Liver (tissue), 8 donors: ENCODE measurements at regions not wholly inside any gene's neighbourhood (a gene's known extent, or its start where the extent isn't known, plus 50 kb on each side); places are given as distances from the start of the nearest gene placed in this dataset.

Experiments used
- DNase-seq: peaks from one replicate; pipeline ENCODE4 v3.0.0-alpha.2; 2017; ENCODE audit warnings: low spot score
- H3K27ac ChIP-seq, 2 donors: one replicate each; pipeline ENCODE4 v1.7.0; 2013; ENCODE audit warnings: inconsistent platforms in 2 of 2, low read length in 2 of 2, control low read depth in 1 of 2, low read depth in 1 of 2, mild to moderate bottlenecking in 1 of 2
- H3K27me3 ChIP-seq, 4 donors: one replicate each; pipeline versions ENCODE4 v1.6.1 to v1.7.0; 2013; ENCODE audit warnings: low read length in 3 of 4, inconsistent platforms in 1 of 4, mild to moderate bottlenecking in 1 of 4, moderate library complexity in 1 of 4; ENCODE audit not compliant: control insufficient read depth in 4 of 4, insufficient read depth in 4 of 4
- H3K36me3 ChIP-seq, 4 donors: one replicate each; pipeline versions ENCODE4 v1.6.1 to v1.7.0; 2013; ENCODE audit warnings: low read length in 3 of 4, mild to moderate bottlenecking in 3 of 4, low read depth in 1 of 4, moderate library complexity in 1 of 4; ENCODE audit not compliant: control insufficient read depth in 4 of 4, insufficient read depth in 3 of 4
- H3K4me1 ChIP-seq, 4 donors: one replicate each; pipeline versions ENCODE4 v1.6.1 to v1.7.0; 2013; ENCODE audit warnings: low read length in 3 of 4, mild to moderate bottlenecking in 3 of 4, moderate library complexity in 1 of 4; ENCODE audit not compliant: control insufficient read depth in 4 of 4, insufficient read depth in 4 of 4
- H3K4me3 ChIP-seq, 3 donors: one replicate each; pipeline versions ENCODE4 v1.6.1 to v1.7.0; 2013; ENCODE audit warnings: low read length in 3 of 3, control low read depth in 1 of 3, low read depth in 1 of 3, mild to moderate bottlenecking in 1 of 3
- H3K9ac ChIP-seq, 2 donors: one replicate each; pipeline ENCODE4 v1.7.0; 2013; ENCODE audit warnings: low read length in 2 of 2, mild to moderate bottlenecking in 2 of 2, moderate library complexity in 2 of 2, control low read depth in 1 of 2, low read depth in 1 of 2
- H3K9me3 ChIP-seq, 4 donors: one replicate each; pipeline versions ENCODE4 v1.6.1 to v1.7.0; 2013; ENCODE audit warnings: low read length in 3 of 4; ENCODE audit not compliant: control insufficient read depth in 4 of 4
- EGR1 ChIP-seq, 2 donors: IDR thresholded peaks; 2 replicates each; pipeline ENCODE4 v1.6.1; 2016 to 2018; ENCODE audit warnings: antibody characterized with exemption in 2 of 2, low read depth in 2 of 2
- FOXA1 ChIP-seq: IDR thresholded peaks from 2 replicates; pipeline ENCODE4 v1.6.1; 2016; ENCODE audit warnings: antibody characterized with exemption
- GABPA ChIP-seq, 2 donors: IDR thresholded peaks in 1 of 2; conservative IDR thresholded peaks in 1 of 2; 2 replicates each; pipeline ENCODE4 v1.6.1; 2016; ENCODE audit warnings: antibody characterized with exemption in 2 of 2, mild to moderate bottlenecking in 1 of 2, moderate library complexity in 1 of 2
- HNF4A ChIP-seq, 2 donors: conservative IDR thresholded peaks; 2 replicates each; pipeline ENCODE4 v1.6.1; 2016; ENCODE audit warnings: antibody characterized with exemption in 2 of 2, mild to moderate bottlenecking in 2 of 2
- HNF4G ChIP-seq: IDR thresholded peaks from 2 replicates; pipeline ENCODE4 v1.6.1; 2016; ENCODE audit warnings: antibody characterized with exemption
- NR2F2 ChIP-seq: IDR thresholded peaks from 2 replicates; pipeline ENCODE4 v1.6.1; 2016; ENCODE audit warnings: antibody characterized with exemption
- RAD21 ChIP-seq, 2 donors: IDR thresholded peaks; 2 replicates each; pipeline ENCODE4 v1.6.1; 2016; ENCODE audit warnings: antibody characterized with exemption in 2 of 2, mild to moderate bottlenecking in 2 of 2
- RXRA ChIP-seq, 2 donors: IDR thresholded peaks; 2 replicates each; pipeline ENCODE4 v1.6.1; 2017 to 2018; ENCODE audit warnings: antibody characterized with exemption in 2 of 2, mild to moderate bottlenecking in 1 of 2
- SP1 ChIP-seq: IDR thresholded peaks from 2 replicates; pipeline ENCODE4 v1.6.1; 2018; ENCODE audit warnings: antibody characterized with exemption, mild to moderate bottlenecking
- TAF1 ChIP-seq: conservative IDR thresholded peaks from 2 replicates; pipeline ENCODE4 v1.6.1; 2016; ENCODE audit warnings: antibody characterized with exemption, mild to moderate bottlenecking
- YY1 ChIP-seq: IDR thresholded peaks from 2 replicates; pipeline ENCODE4 v1.6.1; 2016; ENCODE audit warnings: antibody characterized with exemption, mild to moderate bottlenecking
- WGBS: extraction: QIAGEN DNeasy Blood & Tissue Kit; methylation state at CpG from one replicate; pipeline ENCODE4 v1.1.7; 2013; 5-methylcytosine and 5-hydroxymethylcytosine counted together
- TF ChIP-seq, protein P1 (sequence below): IDR thresholded peaks from 2 replicates; pipeline ENCODE4 v1.6.1; 2016; ENCODE audit warnings: antibody characterized with exemption
- TF ChIP-seq, protein P2 (sequence below): IDR thresholded peaks from 2 replicates; pipeline ENCODE4 v1.6.1; 2016; ENCODE audit warnings: antibody characterized with exemption, mild to moderate bottlenecking
- TF ChIP-seq, protein P3 (sequence below): IDR thresholded peaks from 2 replicates; pipeline ENCODE4 v1.6.1; 2016; ENCODE audit warnings: antibody characterized with exemption
- TF ChIP-seq, protein P4 (sequence below): fragments of 150-350 bp; IDR thresholded peaks from 2 replicates; pipeline ENCODE4 v1.5.1; 2017; ENCODE audit warnings: improper control_type of control experiment, low read depth, low read length; ENCODE audit not compliant: missing input control
- donor health status: healthy.
- donor health status: healthy.
- donor health status: healthy.
- donor health status: healthy.
- donor health status: healthy.

DNA sequence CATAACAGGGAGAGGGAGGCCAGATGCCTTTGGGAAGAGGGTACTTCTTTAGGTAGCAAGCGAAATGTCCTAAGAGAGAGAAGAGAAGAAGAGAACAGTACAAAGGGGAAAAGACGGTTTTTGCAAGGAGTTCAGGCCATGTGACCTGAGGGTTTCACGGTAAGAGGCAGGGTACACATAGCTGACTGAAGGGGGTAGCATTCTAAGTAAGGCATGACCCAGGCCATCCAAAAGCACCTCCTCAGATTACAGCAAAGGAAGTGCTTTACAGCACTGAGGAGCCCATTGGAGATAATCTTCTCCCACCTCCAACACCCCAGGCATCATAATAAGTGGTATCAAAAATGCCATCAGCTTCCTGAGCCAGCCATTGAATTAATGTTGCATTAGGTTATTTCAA is 258.2 kb upstream of the NPY start:
- TF ChIP-seq HNF4A (conservative IDR thresholded peaks at IDR 0.05) (no peak), EGR1 (IDR thresholded peaks at IDR 0.05; ENCODE audit: low read depth in 2 of 2) (no peak), YY1 (no peak), SP1 (no peak), GABPA (IDR thresholded peaks at IDR 0.05 in 1 of 2, conservative IDR thresholded peaks at IDR 0.05 in 1 of 2) (no peak), RAD21 (IDR thresholded peaks at IDR 0.05) (no peak)
- TF ChIP-seq, protein P1, sequence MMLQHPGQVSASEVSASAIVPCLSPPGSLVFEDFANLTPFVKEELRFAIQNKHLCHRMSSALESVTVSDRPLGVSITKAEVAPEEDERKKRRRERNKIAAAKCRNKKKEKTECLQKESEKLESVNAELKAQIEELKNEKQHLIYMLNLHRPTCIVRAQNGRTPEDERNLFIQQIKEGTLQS = no peak
- TF ChIP-seq, protein P2, sequence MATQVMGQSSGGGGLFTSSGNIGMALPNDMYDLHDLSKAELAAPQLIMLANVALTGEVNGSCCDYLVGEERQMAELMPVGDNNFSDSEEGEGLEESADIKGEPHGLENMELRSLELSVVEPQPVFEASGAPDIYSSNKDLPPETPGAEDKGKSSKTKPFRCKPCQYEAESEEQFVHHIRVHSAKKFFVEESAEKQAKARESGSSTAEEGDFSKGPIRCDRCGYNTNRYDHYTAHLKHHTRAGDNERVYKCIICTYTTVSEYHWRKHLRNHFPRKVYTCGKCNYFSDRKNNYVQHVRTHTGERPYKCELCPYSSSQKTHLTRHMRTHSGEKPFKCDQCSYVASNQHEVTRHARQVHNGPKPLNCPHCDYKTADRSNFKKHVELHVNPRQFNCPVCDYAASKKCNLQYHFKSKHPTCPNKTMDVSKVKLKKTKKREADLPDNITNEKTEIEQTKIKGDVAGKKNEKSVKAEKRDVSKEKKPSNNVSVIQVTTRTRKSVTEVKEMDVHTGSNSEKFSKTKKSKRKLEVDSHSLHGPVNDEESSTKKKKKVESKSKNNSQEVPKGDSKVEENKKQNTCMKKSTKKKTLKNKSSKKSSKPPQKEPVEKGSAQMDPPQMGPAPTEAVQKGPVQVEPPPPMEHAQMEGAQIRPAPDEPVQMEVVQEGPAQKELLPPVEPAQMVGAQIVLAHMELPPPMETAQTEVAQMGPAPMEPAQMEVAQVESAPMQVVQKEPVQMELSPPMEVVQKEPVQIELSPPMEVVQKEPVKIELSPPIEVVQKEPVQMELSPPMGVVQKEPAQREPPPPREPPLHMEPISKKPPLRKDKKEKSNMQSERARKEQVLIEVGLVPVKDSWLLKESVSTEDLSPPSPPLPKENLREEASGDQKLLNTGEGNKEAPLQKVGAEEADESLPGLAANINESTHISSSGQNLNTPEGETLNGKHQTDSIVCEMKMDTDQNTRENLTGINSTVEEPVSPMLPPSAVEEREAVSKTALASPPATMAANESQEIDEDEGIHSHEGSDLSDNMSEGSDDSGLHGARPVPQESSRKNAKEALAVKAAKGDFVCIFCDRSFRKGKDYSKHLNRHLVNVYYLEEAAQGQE = no peak
- TF ChIP-seq, protein P3, sequence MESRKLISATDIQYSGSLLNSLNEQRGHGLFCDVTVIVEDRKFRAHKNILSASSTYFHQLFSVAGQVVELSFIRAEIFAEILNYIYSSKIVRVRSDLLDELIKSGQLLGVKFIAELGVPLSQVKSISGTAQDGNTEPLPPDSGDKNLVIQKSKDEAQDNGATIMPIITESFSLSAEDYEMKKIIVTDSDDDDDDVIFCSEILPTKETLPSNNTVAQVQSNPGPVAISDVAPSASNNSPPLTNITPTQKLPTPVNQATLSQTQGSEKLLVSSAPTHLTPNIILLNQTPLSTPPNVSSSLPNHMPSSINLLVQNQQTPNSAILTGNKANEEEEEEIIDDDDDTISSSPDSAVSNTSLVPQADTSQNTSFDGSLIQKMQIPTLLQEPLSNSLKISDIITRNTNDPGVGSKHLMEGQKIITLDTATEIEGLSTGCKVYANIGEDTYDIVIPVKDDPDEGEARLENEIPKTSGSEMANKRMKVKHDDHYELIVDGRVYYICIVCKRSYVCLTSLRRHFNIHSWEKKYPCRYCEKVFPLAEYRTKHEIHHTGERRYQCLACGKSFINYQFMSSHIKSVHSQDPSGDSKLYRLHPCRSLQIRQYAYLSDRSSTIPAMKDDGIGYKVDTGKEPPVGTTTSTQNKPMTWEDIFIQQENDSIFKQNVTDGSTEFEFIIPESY = no peak
- DNase-seq = no peak
- Histone ChIP-seq H3K27me3 (peaks cover 0 to 4% (median 0%) of the 10 kb centered on the region in 4 donors), H3K4me1 (no peaks in the 10 kb centered on the region), H3K36me3 (no peaks in the 10 kb centered on the region), H3K9me3 (no peaks in the 10 kb centered on the region), H3K4me3 (no peak overlapping the region), H3K9ac (no peak overlapping the region), H3K27ac (no peak overlapping the region)
- 91% methylated on average over 3 of the region's 3 CpGs for WGBS

DNA sequence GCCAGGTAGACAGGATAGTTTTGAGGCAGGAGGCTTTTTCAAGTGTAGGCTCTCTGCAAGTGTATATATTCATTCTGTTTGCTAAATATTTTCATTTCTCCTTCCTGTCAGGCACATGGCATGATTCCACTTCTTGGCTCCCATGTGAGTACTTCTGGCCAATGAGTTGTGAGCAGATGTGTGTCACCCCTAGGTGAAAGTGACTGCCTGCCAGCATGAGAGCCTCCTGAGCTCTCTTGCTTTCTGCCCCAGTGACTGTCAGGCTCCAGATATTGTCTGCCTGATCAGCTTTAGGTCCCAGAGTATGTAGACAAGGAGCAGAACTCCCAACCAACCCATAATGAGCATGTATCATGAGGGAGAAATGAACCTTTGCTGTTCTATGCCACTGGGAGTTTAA is 257.6 kb upstream of the NPY start:
- no peak for DNase-seq
- Histone ChIP-seq H3K9me3 (no peaks in the 10 kb centered on the region), H3K27me3 (peaks cover 0 to 4% (median 0%) of the 10 kb centered on the region in 4 donors), H3K36me3 (no peaks in the 10 kb centered on the region), H3K27ac (no peak overlapping the region), H3K4me1 (no peaks in the 10 kb centered on the region), H3K4me3 (no peak overlapping the region), H3K9ac (no peak overlapping the region)
- TF ChIP-seq RAD21 (IDR thresholded peaks at IDR 0.05) = no peak
- no peak for TF ChIP-seq NR2F2
- no peak for TF ChIP-seq GABPA (IDR thresholded peaks at IDR 0.05 in 1 of 2, conservative IDR thresholded peaks at IDR 0.05 in 1 of 2)
- no peak for TF ChIP-seq FOXA1
- no peak for TF ChIP-seq SP1
- no peak for TF ChIP-seq RXRA (IDR thresholded peaks at IDR 0.05)
- TF ChIP-seq, protein P1 = no peak
- TF ChIP-seq TAF1 = no peak
- TF ChIP-seq, protein P4, sequence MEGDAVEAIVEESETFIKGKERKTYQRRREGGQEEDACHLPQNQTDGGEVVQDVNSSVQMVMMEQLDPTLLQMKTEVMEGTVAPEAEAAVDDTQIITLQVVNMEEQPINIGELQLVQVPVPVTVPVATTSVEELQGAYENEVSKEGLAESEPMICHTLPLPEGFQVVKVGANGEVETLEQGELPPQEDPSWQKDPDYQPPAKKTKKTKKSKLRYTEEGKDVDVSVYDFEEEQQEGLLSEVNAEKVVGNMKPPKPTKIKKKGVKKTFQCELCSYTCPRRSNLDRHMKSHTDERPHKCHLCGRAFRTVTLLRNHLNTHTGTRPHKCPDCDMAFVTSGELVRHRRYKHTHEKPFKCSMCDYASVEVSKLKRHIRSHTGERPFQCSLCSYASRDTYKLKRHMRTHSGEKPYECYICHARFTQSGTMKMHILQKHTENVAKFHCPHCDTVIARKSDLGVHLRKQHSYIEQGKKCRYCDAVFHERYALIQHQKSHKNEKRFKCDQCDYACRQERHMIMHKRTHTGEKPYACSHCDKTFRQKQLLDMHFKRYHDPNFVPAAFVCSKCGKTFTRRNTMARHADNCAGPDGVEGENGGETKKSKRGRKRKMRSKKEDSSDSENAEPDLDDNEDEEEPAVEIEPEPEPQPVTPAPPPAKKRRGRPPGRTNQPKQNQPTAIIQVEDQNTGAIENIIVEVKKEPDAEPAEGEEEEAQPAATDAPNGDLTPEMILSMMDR = no peak
- no peak for TF ChIP-seq HNF4G
- TF ChIP-seq EGR1 (IDR thresholded peaks at IDR 0.05; ENCODE audit: low read depth in 2 of 2) = no peak
